H9 (cell line): ENCODE measurements at regions not wholly inside any gene's neighbourhood (a gene's known extent, or its start where the extent isn't known, plus 50 kb on each side); places are given as distances from the start of the nearest gene placed in this dataset.

Experiments used
- DNase-seq: peaks from one replicate; pipeline ENCODE4 v3.0.0-alpha.2; 2017
- H2AFZ ChIP-seq: one replicate; pipeline ENCODE4 v1.6.1; 2013; ENCODE audit warnings: mild to moderate bottlenecking, low read length, control low read depth, moderate library complexity
- H2AK5ac ChIP-seq: 2 replicates; pipeline ENCODE4 v1.6.1; 2013; ENCODE audit warnings: low read length, control low read depth, mixed read lengths; ENCODE audit not compliant: insufficient read length
- H2BK120ac ChIP-seq: one replicate; pipeline ENCODE4 v1.6.1; 2013; ENCODE audit warnings: low read depth, mild to moderate bottlenecking, low read length, control low read depth, inconsistent platforms; ENCODE audit not compliant: poor library complexity, severe bottlenecking
- H2BK12ac ChIP-seq: 2 replicates; pipeline ENCODE4 v1.6.1; 2013; ENCODE audit warnings: low read length, control low read depth, mixed read lengths, low read depth; ENCODE audit not compliant: insufficient read length
- H2BK15ac ChIP-seq: 2 replicates; pipeline ENCODE4 v1.6.1; 2013; ENCODE audit warnings: low read depth, low read length, control low read depth
- H2BK20ac ChIP-seq: one replicate; pipeline ENCODE4 v1.6.1; 2013; ENCODE audit warnings: low read depth, mild to moderate bottlenecking, low read length, control low read depth, inconsistent platforms; ENCODE audit not compliant: poor library complexity, severe bottlenecking
- H2BK5ac ChIP-seq: 2 replicates; pipeline ENCODE4 v1.6.1; 2013; ENCODE audit warnings: low read length, control low read depth, mixed read lengths; ENCODE audit not compliant: insufficient read length
- H3K14ac ChIP-seq: 2 replicates; pipeline ENCODE4 v1.6.1; 2013; ENCODE audit warnings: low read length, control low read depth; ENCODE audit not compliant: insufficient read depth
- H3K18ac ChIP-seq: 2 replicates; pipeline ENCODE4 v1.6.1; 2013; ENCODE audit warnings: low read depth, mild to moderate bottlenecking, mixed read lengths, low read length, control low read depth; ENCODE audit not compliant: insufficient read length
- H3K23ac ChIP-seq: 2 replicates; pipeline ENCODE4 v1.6.1; 2013; ENCODE audit warnings: low read length, control low read depth, mixed read lengths, low read depth; ENCODE audit not compliant: insufficient read length
- H3K23me2 ChIP-seq: 2 replicates; pipeline ENCODE4 v1.6.1; 2013; ENCODE audit warnings: low read depth, mild to moderate bottlenecking, mixed read lengths, low read length, control low read depth; ENCODE audit not compliant: insufficient read length, poor library complexity, severe bottlenecking
- H3K27ac ChIP-seq: 2 replicates; pipeline ENCODE4 v1.5.1; 2013; ENCODE audit warnings: low read length, control low read depth, mixed read lengths, low read depth; ENCODE audit not compliant: insufficient read length
- H3K27me3 ChIP-seq: 2 replicates; pipeline ENCODE4 v1.6.1; 2013; ENCODE audit warnings: low read length, control low read depth, inconsistent platforms; ENCODE audit not compliant: insufficient read depth
- H3K4ac ChIP-seq: 2 replicates; pipeline ENCODE4 v1.6.1; 2013; ENCODE audit warnings: low read depth, mild to moderate bottlenecking, control low read depth, inconsistent platforms, low read length, moderate library complexity
- H3K4me1 ChIP-seq: 2 replicates; pipeline ENCODE4 v1.6.1; 2013; ENCODE audit warnings: low read length, control low read depth, inconsistent platforms; ENCODE audit not compliant: insufficient read depth
- H3K4me2 ChIP-seq: 2 replicates; pipeline ENCODE4 v1.6.1; 2013; ENCODE audit warnings: low read length, control low read depth, mixed read lengths; ENCODE audit not compliant: insufficient read length, insufficient read depth
- H3K56ac ChIP-seq: 2 replicates; pipeline ENCODE4 v1.6.1; 2013; ENCODE audit warnings: low read depth, mild to moderate bottlenecking, mixed read lengths, low read length, control low read depth; ENCODE audit not compliant: insufficient read length
- H3K79me1 ChIP-seq: 2 replicates; pipeline ENCODE4 v1.6.1; 2013; ENCODE audit warnings: low read depth, mild to moderate bottlenecking, moderate library complexity, low read length, control low read depth, inconsistent platforms; ENCODE audit not compliant: insufficient read depth, poor library complexity, severe bottlenecking
- H3K79me2 ChIP-seq: 2 replicates; pipeline ENCODE4 v1.6.1; 2013; ENCODE audit warnings: low read length, control low read depth, inconsistent platforms; ENCODE audit not compliant: insufficient read depth
- H3K9ac ChIP-seq: 2 replicates; pipeline ENCODE4 v1.6.1; 2013; ENCODE audit warnings: low read length, control low read depth, mixed read lengths; ENCODE audit not compliant: insufficient read length; ENCODE audit errors: extremely low read depth
- H3K9me3 ChIP-seq: one replicate; pipeline ENCODE4 v1.6.1; 2013; ENCODE audit warnings: low read depth, low read length, inconsistent platforms; ENCODE audit not compliant: control insufficient read depth
- H3T11ph ChIP-seq: one replicate; pipeline ENCODE4 v1.6.1; 2013; ENCODE audit warnings: mild to moderate bottlenecking, low read length, control low read depth, inconsistent platforms
- H4K20me1 ChIP-seq: one replicate; pipeline ENCODE4 v1.6.1; 2013; ENCODE audit not compliant: control insufficient read depth, insufficient read length, insufficient read depth
- H4K5ac ChIP-seq: 2 replicates; pipeline ENCODE4 v1.6.1; 2013; ENCODE audit warnings: low read depth, mild to moderate bottlenecking, mixed read lengths, low read length, control low read depth; ENCODE audit not compliant: insufficient read length
- H4K8ac ChIP-seq: replicated peaks from 2 replicates; pipeline ENCODE4 v1.6.1; 2013; ENCODE audit warnings: low read length, control low read depth, mixed read lengths, low read depth; ENCODE audit not compliant: insufficient read length
- H4K91ac ChIP-seq: 2 replicates; pipeline ENCODE4 v1.6.1; 2013; ENCODE audit warnings: low read depth, mild to moderate bottlenecking, moderate library complexity, mixed read lengths, low read length, control low read depth; ENCODE audit not compliant: insufficient read length
- H3K27ac Mint-ChIP-seq, 3 experiments: 2 replicates in 2 of 3; 3 replicates in 1 of 3; pipeline ENCODE4 v1.8.0; 2020 to 2021; ENCODE audit warnings: mixed read lengths in 3 of 3, mild to moderate bottlenecking in 1 of 3, moderate library complexity in 1 of 3
- H3K27me3 Mint-ChIP-seq: 2 replicates; pipeline ENCODE4 v1.8.0; 2021; ENCODE audit warnings: low read depth, mild to moderate bottlenecking, moderate library complexity, mixed read lengths
- H3K36me3 Mint-ChIP-seq, 3 experiments: 2 replicates in 2 of 3; 3 replicates in 1 of 3; pipeline ENCODE4 v1.8.0; 2020 to 2021; ENCODE audit warnings: low read depth in 3 of 3, mixed read lengths in 3 of 3; ENCODE audit not compliant: insufficient read depth in 1 of 3
- H3K4me1 Mint-ChIP-seq, 2 experiments: 2 replicates each; pipeline ENCODE4 v1.8.0; 2020; ENCODE audit warnings: mixed read lengths in 2 of 2
- H3K4me3 Mint-ChIP-seq, 2 experiments: 2 replicates in 1 of 2; 3 replicates in 1 of 2; pipeline ENCODE4 v1.8.0; 2020 to 2021; ENCODE audit warnings: mild to moderate bottlenecking in 2 of 2, mixed read lengths in 2 of 2, moderate library complexity in 1 of 2
- H3K9me3 Mint-ChIP-seq, 2 experiments: 2 replicates in 1 of 2; 3 replicates in 1 of 2; pipeline ENCODE4 v1.8.0; 2020; ENCODE audit warnings: mild to moderate bottlenecking in 2 of 2, mixed read lengths in 2 of 2, moderate library complexity in 1 of 2
- CTCF ChIP-seq: fragments of 200-600 bp; sonication (generic); conservative IDR thresholded peaks from 3 replicates; pipeline ENCODE4 v1.8.0; 2021; ENCODE audit warnings: antibody characterized with exemption, mild to moderate bottlenecking
- WGBS: extraction: QIAGEN DNeasy Blood & Tissue Kit; methylation state at CpG from one replicate; pipeline ENCODE4 v1.1.7; 2013; ENCODE audit warnings: missing lambda C conversion rate, low lambda C conversion rate, mixed read lengths; ENCODE audit not compliant: insufficient read length; ENCODE audit errors: extremely low coverage; 5-methylcytosine and 5-hydroxymethylcytosine counted together

GRCh38 chr4:162661913-162662312 lies 498.1 kb upstream of the FSTL5 start:
- no CpG with 5 or more reads among the region's 1 CpG for WGBS
- Histone ChIP-seq H2BK5ac (no peak overlapping the region), H4K20me1 (no peaks in the 10 kb centered on the region), H3K9me3 (no peaks in the 10 kb centered on the region), H3K18ac (no peak overlapping the region), H3K56ac (no peak overlapping the region), H3K23ac (no peak overlapping the region), H3K4me2 (no peak overlapping the region), H2BK120ac (no peak overlapping the region), H2AK5ac (no peak overlapping the region), H3K27ac (no peak overlapping the region), H3K23me2 (no peaks in the 10 kb centered on the region), H3K79me1 (no peaks in the 10 kb centered on the region), H4K8ac (no peak overlapping the region), H3K4ac (no peak overlapping the region), H2AFZ (no peak overlapping the region), H2BK15ac (no peak overlapping the region), H2BK20ac (no peak overlapping the region), H3K79me2 (no peaks in the 10 kb centered on the region), H3K27me3 (no peaks in the 10 kb centered on the region), H3K14ac (no peak overlapping the region), H4K5ac (no peak overlapping the region), H3K9ac (no peak overlapping the region), H2BK12ac (no peak overlapping the region), H3T11ph (no peak overlapping the region), H4K91ac (no peak overlapping the region), H3K4me1 (no peaks in the 10 kb centered on the region; the same call in 1 of the 2 replicates)
- peaks cover 8 to 12% of the 10 kb centered on the region in 2 experiments for H3K9me3 Mint-ChIP-seq
- H3K36me3 Mint-ChIP-seq: peaks cover 0 to 18% (median 1%) of the 10 kb centered on the region in 3 experiments; a peak in 4 of 7 replicates
- DNase-seq: no peak
- peak overlapping the region in 2 of 3 experiments; percentile 7 to 43; a peak in 3 of 7 replicates for H3K27ac Mint-ChIP-seq
- H3K4me3 Mint-ChIP-seq: no peak overlapping the region
- H3K27me3 Mint-ChIP-seq: no peaks in the 10 kb centered on the region
- TF ChIP-seq CTCF: no peak
- peaks cover 28 to 29% of the 10 kb centered on the region in 2 experiments for H3K4me1 Mint-ChIP-seq
